GM18517 (cell line): ENCODE measurements at regions not wholly inside any gene's neighbourhood (a gene's known extent, or its start where the extent isn't known, plus 50 kb on each side); places are given as distances from the start of the nearest gene placed in this dataset.
A peak's percentile ranks its signal among the peaks of the same experiment; 100 is the strongest.
"Not testable (repeated sequence)": the region's sequence is repeated elsewhere in the genome, so short reads cannot be mapped to it uniquely, and the experiment has no call there.

ENCODE experiments used
- ATAC-seq: cut with Tn5 transposase; IDR thresholded peaks from one replicate; pipeline ENCODE4 v1.9.1; 2021; ENCODE audit warnings: mild to moderate bottlenecking, moderate library complexity; ENCODE audit not compliant: unreplicated experiment

GRCh38 chr21:23861911-23862504, 1745.3 kb downstream of the MRPL39 start:
- ATAC-seq = no peak

DNA sequence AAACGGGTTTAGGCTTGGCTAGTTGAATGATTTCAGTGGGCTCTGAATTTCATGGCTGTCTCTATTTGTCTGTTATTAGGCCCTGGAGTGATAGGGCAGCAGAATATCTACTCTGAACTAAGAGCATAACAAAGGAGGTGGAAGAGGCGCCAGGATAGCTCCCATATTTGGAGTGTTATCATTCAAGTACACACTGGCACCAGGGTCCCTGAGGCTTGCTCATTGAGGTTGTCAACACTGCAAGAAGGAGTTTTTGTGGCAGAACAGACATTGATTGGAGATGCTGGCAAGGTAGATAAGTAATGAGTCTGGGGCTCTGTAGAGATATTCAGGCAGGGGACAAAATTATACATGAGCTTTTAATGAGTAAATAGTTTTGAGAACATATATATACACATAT, 1748.4 kb downstream of the MRPL39 start:
- ATAC-seq = no peak

- ATAC-seq = peak; percentile 61
Observed at GRCh38 chr21:23853796-23854379, 1753.4 kb downstream of the MRPL39 start.

DNA sequence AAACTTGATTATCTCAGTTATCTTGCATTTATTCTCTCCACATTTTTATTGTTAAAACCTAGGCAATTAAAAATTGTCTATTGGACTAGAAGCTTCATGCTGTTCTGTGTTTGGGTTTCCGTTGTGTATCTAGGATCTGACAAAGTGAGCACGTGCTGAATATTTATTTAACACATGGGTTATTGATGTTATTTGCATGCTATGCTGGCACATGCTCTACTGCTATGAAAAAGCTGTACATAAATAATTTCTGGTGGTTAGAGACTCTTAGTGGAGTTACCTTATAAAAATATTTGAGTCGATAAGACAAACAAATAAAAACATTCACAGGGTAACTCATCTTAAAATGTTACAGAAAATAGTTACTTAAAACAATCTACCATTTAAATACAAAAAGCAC, 1769.7 kb downstream of the MRPL39 start:
- ATAC-seq = no peak

DNA sequence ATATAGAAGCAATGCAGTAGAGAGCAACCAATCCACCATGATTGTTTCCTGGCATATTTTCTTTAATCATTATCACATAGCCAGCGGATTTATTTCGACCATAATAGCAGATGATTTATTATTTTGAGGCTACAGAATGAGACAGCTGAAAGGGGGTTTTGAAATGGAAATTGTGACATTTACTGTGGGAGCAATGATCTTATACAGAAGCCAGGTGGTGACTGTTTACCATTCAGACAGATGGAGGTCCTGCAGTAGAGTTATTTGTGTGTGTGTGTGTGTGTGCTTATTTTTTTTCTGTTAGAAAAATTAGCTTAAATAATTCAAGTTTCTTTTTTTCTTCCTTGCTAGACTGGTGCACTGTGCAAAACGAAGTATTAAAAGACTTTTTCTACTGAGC, 1784.5 kb downstream of the MRPL39 start:
- no peak for ATAC-seq

DNA sequence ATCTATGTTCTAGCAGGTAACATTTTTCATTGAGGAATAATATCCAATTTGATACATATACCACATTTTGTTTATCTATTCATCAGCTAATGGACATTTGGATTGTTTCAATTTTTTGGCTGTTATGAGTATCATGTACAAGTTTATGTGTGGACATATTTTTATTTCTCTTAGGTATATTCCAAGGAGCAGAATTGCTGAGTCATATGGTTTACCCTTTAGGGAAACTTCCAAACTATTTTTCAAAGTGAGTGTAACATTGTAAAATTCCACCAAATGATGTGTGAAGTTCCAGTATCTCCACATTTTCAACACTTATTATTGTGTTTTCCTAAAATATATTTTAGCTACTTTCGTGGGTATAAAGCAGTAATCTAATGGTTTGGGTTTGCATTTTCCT, 1789.9 kb downstream of the MRPL39 start:
- ATAC-seq = no peak

DNA sequence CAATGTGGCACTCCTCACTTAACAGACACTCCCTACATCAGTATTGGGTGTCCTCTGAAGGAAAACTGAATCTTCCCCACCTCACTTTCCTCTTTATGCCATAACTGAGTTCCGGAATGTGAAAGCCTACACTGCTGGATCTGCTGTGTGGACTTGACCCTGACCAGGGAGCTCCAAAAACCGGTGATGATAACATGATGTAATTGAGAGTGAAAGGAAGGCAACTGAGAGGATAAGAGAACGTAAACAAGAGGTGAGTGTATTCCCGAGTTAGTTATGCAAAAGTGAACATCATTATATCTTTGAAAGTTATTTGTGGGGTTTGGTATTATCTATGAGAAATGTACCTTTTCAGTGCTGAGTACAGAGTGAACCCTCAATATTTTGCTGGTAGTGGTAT, 1794.8 kb downstream of the MRPL39 start:
- ATAC-seq = no peak

DNA sequence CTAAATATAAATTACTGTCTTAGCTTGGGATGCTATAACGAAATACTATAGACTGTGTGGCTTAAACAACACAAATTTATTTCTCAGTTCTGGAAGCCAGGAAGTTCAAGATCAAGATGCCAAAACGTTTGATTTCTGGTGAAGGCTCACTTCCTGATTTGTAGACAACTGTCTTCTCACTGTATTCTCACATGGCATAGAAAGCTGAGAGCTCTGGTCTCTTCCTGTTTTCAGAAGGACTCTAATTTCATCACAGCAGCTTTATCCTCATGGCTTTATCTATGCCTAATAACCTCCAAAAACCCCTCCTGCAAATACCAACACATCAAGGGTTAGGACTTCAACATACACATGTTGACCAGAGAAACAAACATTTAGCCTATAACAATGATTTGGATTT, 1795.5 kb downstream of the MRPL39 start:
- no peak for ATAC-seq

GRCh38 chr21:23809573-23809972, 1797.7 kb downstream of the MRPL39 start:
- ATAC-seq = no peak

- ATAC-seq = not testable (repeated sequence)
Observed at GRCh38 chr21:23806966-23807548, 1800.2 kb downstream of the MRPL39 start.

DNA sequence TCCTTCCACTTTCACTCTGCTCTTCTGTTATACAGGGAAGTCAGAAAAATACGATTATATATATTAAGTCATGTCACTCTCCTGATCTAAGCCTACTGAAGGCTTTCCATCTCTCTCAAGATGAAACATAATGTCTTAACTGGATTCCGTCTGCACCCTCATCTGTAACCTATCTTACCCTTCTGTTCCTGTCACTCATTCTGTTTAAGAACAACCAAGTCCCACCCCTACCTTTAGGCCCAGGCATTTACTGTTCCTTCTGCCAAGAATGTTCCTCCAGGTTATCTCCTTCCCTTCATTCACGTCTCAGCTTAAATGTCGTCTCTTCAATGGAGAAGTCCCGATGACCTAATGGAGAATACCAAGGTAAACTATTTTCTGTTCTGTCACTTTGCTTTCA, 1802.4 kb downstream of the MRPL39 start:
- no peak for ATAC-seq

GRCh38 chr21:23801292-23801691, 1806.0 kb downstream of the MRPL39 start:
- ATAC-seq = no peak

GRCh38 chr21:23799376-23799775, 1807.9 kb downstream of the MRPL39 start:
- no peak for ATAC-seq

- ATAC-seq = no peak
Observed at GRCh38 chr21:23792300-23792699, 1815.0 kb downstream of the MRPL39 start.

GRCh38 chr21:23789864-23790263, 1817.4 kb downstream of the MRPL39 start:
- no peak for ATAC-seq

- ATAC-seq = no peak
Observed at GRCh38 chr21:23780326-23780725, 1827.0 kb downstream of the MRPL39 start.

DNA sequence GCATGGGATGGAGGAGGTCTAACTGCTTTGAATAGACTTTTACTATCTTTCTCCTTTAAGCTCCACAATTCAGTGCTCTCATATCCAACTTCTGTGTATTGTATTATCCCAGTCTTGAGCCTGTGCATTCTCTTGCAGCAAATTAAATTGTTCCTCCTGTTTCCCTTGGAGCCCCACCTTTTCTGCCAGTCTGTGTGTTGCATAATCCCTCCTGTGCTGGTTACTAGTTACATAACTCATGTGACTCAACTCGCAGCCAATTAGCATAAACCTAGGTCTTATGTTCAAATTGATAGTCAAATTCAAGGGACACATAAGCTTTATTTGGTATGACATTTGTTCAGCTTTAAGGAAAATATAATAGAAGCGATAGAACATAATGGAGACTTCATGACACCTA, 1863.5 kb downstream of the MRPL39 start:
- no peak for ATAC-seq

- no peak for ATAC-seq
Observed at GRCh38 chr21:23740463-23740862, 1866.8 kb downstream of the MRPL39 start.

- ATAC-seq = no peak
Observed at GRCh38 chr21:23732776-23733175, 1874.5 kb downstream of the MRPL39 start.

GRCh38 chr21:23729331-23729730, 1878.0 kb downstream of the MRPL39 start:
- ATAC-seq = no peak

DNA sequence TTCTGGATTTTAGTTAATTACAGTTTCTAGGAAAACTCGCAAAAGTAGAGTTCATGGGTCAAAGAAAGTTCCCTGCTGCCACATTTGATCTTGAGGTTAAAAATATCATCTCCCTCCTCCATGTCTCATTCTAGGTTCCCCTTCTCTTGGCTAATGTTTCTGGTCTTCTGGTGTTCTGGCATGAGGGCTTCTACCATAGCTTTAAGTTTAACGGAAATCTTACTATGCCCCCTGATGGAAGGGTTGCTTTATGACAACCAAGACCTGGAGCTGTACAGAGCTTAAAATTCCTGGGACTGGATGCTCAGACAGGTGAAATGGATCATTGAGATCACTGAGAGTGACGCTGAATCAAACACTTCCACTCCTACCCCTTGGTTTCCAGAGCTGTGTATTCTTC, 1881.7 kb downstream of the MRPL39 start:
- no peak for ATAC-seq

DNA sequence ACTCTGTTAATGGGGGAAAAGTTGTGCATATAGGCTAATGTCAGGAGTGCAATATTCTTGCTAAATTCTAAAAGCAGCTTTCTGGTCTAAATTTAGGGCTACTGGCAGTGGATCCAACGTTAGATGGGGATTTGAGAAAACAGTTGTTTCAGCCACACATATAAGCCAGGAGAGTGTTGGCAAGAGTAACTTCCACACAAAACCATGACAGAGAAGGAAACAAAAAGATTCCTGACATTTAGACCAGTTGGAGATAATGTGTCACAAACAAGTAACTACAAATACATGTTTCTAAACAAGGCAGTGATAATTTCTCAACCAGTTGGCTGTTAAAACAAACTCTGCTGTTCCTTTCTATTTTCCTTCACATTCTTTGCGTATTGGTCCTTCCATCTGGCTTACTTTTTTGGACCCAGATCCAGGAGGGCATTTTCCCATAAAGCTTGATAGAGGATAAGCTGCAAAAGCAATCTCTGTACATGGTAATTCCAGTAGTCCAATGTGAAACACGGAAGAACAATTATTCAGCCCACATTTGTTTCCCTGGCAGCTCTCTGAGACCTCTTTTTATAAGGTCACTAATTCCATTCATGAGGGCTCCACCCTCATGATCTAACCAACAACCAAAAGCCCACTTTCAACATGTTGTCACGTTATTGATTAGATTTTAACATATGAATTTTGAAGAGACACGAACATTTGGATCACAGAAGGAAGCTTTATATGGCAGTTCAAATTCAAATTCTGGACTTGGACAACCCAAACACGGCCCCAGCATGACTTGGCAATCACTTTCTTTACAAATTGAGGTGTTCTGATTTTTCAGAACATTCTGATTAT, 1888.6 kb downstream of the MRPL39 start:
- no peak for ATAC-seq
